HCT116 (cell line): ENCODE measurements at regions not wholly inside any gene's neighbourhood (a gene's known extent, or its start where the extent isn't known, plus 50 kb on each side); places are given as distances from the start of the nearest gene placed in this dataset.
A peak's percentile ranks its signal among the peaks of the same experiment; 100 is the strongest.

Source experiments
- ATAC-seq: fragments of 200-7000 bp; cut with Tn5 transposase; 2 replicates; pipeline ENCODE4 v1.9.1; 2020; ENCODE audit warnings: mild to moderate bottlenecking, moderate library complexity
- BruUV-seq: library from RNA; stranded (reverse); fragments of 400-500 nt; replicated peaks from 2 replicates; lab custom pipeline; 2021; lab: Mats Ljungman, UMichigan
- CTCF ChIA-PET: fragments of 300-600 bp; sonication (Branson Sonifier 250); formaldehyde crosslinking; loops from one replicate; lab custom pipeline; 2021; ENCODE audit warnings: antibody characterized with exemption; lab: Charles Lee
- POLR2A ChIA-PET: fragments of 300-600, 350-600 bp; sonication (Branson Sonifier 250); formaldehyde crosslinking; loops from one replicate; lab custom pipeline; 2021; ENCODE audit warnings: antibody characterized with exemption; lab: Charles Lee
- RAD21 ChIA-PET, 2 experiments: fragments of 300-600 bp; sonication (Branson Sonifier 250); formaldehyde crosslinking; loops; one replicate each; lab custom pipeline; 2023; ENCODE audit warnings: low total read pairs in 2 of 2; ENCODE audit not compliant: uncharacterized antibody in 2 of 2, unreplicated experiment in 2 of 2, low non-redundant PET in 1 of 2; lab: Charles Lee
- DNase-seq: peaks from one replicate; pipeline ENCODE4 v3.0.0-alpha.2; 2010; ENCODE audit warnings: low read depth, low spot score
- H2AFZ ChIP-seq: fragments of 200-600 bp; shearing (Covaris generic), sonication (generic); 2 replicates; pipeline ENCODE4 v1.6.1; 2017; ENCODE audit warnings: low read depth, mixed run types, mixed read lengths, antibody characterized with exemption, low read length; ENCODE audit not compliant: poor library complexity, severe bottlenecking
- H3K27ac ChIP-seq: 2 replicates; pipeline ENCODE4 v1.5.1; 2012; ENCODE audit warnings: low read depth, low read length
- H3K27me3 ChIP-seq: fragments of 200-600 bp; sonication (generic); 2 replicates; pipeline ENCODE4 v1.6.1; 2016; ENCODE audit warnings: mixed run types, low read length, mixed read lengths; ENCODE audit not compliant: insufficient read depth
- H3K36me3 ChIP-seq, 2 experiments: fragments of 200-500 bp in 1 of 2; fragments of 200-600 bp in 1 of 2; sonication (Bioruptor generic) in 1 of 2; sonication (generic) in 1 of 2; 2 replicates each; pipeline versions ENCODE4 v1.5.1 to v1.6.1; 2014 to 2016; ENCODE audit warnings: low read length in 2 of 2, inconsistent platforms in 1 of 2, mixed read lengths in 1 of 2, mixed run types in 1 of 2; ENCODE audit not compliant: insufficient read depth in 2 of 2, control insufficient read depth in 1 of 2
- H3K4me1 ChIP-seq, 2 experiments: fragments of 200-600 bp in 1 of 2; sonication (generic) in 1 of 2; 2 replicates each; pipeline versions ENCODE4 v1.5.1 to v1.6.1; 2012 to 2017; ENCODE audit warnings: low read length in 2 of 2, inconsistent platforms in 1 of 2, mild to moderate bottlenecking in 1 of 2, mixed read lengths in 1 of 2, mixed run types in 1 of 2, moderate library complexity in 1 of 2; ENCODE audit not compliant: insufficient read depth in 2 of 2, control insufficient read depth in 1 of 2
- H3K4me2 ChIP-seq: fragments of 200-600 bp; sonication (generic); 2 replicates; pipeline ENCODE4 v1.6.1; 2017; ENCODE audit warnings: mixed run types, low read length, mixed read lengths
- H3K4me3 ChIP-seq, 2 experiments: fragments of 200-600 bp in 1 of 2; sonication (generic) in 1 of 2; replicated peaks in 1 of 2; 2 replicates each; pipeline ENCODE4 v1.5.1; 2011 to 2016; ENCODE audit warnings: low read length in 2 of 2, control low read depth in 1 of 2, low read depth in 1 of 2, mild to moderate bottlenecking in 1 of 2, mixed read lengths in 1 of 2, mixed run types in 1 of 2
- H3K79me2 ChIP-seq: fragments of 200-600 bp; sonication (generic); 2 replicates; pipeline ENCODE4 v1.6.1; 2017; ENCODE audit warnings: mild to moderate bottlenecking, mixed run types, low read length, moderate library complexity, mixed read lengths; ENCODE audit not compliant: insufficient read depth
- H3K9ac ChIP-seq: fragments of 200-600 bp; sonication (generic); 2 replicates; pipeline ENCODE4 v1.6.1; 2016; ENCODE audit warnings: low read length, mixed read lengths
- H3K9me2 ChIP-seq: fragments of 200-600 bp; sonication (generic), shearing (Covaris generic); 2 replicates; pipeline ENCODE4 v1.6.1; 2017; ENCODE audit warnings: mixed run types, mild to moderate bottlenecking, moderate library complexity; ENCODE audit not compliant: insufficient read depth
- H3K9me3 ChIP-seq, 2 experiments: fragments of 200-500 bp in 1 of 2; fragments of 200-600 bp in 1 of 2; sonication (Bioruptor generic) in 1 of 2; sonication (generic) in 1 of 2; 2 replicates each; pipeline ENCODE4 v1.6.1; 2014 to 2017; ENCODE audit warnings: low read length in 2 of 2, mixed read lengths in 2 of 2, inconsistent platforms in 1 of 2, low read depth in 1 of 2, mild to moderate bottlenecking in 1 of 2, mixed run types in 1 of 2, moderate library complexity in 1 of 2; ENCODE audit not compliant: control insufficient read depth in 1 of 2, insufficient read depth in 1 of 2
- H4K20me1 ChIP-seq: fragments of 200-600 bp; sonication (generic), shearing (Covaris generic); 2 replicates; pipeline ENCODE4 v1.6.1; 2017; ENCODE audit warnings: mixed run types, mild to moderate bottlenecking, moderate library complexity; ENCODE audit not compliant: insufficient read depth
- ELF1 ChIP-seq: IDR thresholded peaks from 2 replicates; pipeline ENCODE4 v1.6.1; 2012; ENCODE audit warnings: low read depth, borderline replicate concordance
- EZH2phosphoT487 ChIP-seq: fragments of 200-600 bp; IDR thresholded peaks from 2 replicates; pipeline ENCODE4 v1.6.1; 2018; ENCODE audit warnings: antibody characterized with exemption, borderline replicate concordance
- POLR2AphosphoS5 ChIP-seq: IDR thresholded peaks from 2 replicates; pipeline ENCODE4 v1.6.1; 2011; ENCODE audit warnings: mild to moderate bottlenecking, low read depth, low read length, moderate library complexity
- ZFX ChIP-seq: fragments of 450-650 bp; IDR thresholded peaks from 2 replicates; pipeline ENCODE4 v1.6.1; 2017
- intact Hi-C: fragments of 100-400 bp; cut with micrococcal nuclease; formaldehyde crosslinking; loops from 2 replicates; pipeline ENCODE4 v1.10.0; 2022

DNA sequence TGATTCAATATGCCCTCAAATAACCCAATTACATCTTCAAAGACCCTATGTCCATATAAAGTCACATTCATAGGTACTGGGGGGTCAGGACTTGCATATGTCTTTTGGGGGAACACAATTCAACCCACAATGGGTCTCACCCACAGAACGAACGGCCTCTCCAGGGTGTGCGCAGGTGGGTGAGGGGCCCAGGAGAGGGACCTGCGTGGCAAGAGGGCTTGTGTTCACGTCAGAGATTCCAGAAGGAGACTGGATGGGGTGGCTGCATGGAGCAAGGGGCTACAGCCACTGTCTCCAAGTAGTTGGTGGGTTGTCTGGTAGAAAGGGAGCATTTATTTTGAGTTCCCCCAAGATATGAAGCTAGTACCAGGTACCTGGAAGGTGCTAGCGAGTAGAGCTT is 212.2 kb downstream of the SEC14L1 start:
- H3K9ac ChIP-seq = no peak overlapping the region
- no peak overlapping the region for H3K4me3 ChIP-seq
- H2AFZ ChIP-seq = no peak overlapping the region
- H3K4me2 ChIP-seq = no peak overlapping the region
- RAD21 ChIA-PET = interaction anchor here in 1 of 2 experiments (0.6 kb wide), 1 partner anchor 81 kb away, joined by 6 read pairs; no protein-coding TSS in a partner anchor
- CTCF ChIA-PET = no interaction called here
- BruUV-seq = no TSS peak
- POLR2A ChIA-PET = no interaction called here
- TF ChIP-seq EZH2phosphoT487 (no peak), ZFX (no peak), ELF1 (no peak)
- DNase-seq (no peak), ATAC-seq (no peak)
- no peaks in the 10 kb centered on the region for H3K27me3 ChIP-seq
- H3K4me1 ChIP-seq = peaks cover 15 to 53% of the 10 kb centered on the region in 2 experiments
- H3K36me3 ChIP-seq = no peaks in the 10 kb centered on the region
- H4K20me1 ChIP-seq = peaks cover 9% of the 10 kb centered on the region; the same call in 1 of the 2 replicates
- no peak overlapping the region for H3K27ac ChIP-seq
- intact Hi-C loops = no loop called here
- H3K9me2 ChIP-seq = no peaks in the 10 kb centered on the region
- peaks cover 81% of the 10 kb centered on the region for H3K79me2 ChIP-seq
- no peaks in the 10 kb centered on the region for H3K9me3 ChIP-seq

DNA sequence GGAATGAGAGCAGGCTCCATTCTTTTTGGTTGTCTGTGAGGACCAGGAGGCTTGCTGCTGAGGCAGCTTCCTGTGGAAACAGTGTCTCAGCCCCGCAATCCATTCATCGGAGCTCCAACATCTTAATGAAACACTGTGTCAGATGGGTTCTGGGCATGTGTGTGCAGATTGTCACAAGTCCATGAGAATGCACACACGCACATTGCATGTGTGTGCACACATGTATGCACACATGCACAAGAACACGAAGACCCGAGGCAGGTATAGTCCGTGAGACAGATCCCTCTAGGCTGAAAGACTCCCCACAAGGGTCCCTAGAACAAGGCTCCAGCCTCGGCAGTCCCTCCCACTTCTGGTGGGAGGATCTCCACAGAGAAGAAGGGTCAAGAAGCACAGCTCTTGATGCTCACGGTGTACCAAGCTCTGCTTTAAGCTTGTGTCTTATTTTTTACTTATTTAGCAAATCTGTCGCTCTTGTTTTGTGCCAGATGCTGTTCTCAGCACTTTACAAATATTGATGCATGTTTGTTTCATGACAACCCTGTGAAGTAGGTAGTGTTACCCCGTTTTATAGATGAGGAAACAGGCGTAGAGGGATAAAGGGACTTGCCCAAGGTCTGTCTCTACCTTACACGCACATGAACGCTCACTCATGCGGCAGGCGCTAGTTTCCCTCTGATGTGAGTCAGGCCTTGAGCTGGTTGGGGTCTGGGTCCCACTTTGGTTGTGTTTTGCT is 213.1 kb downstream of the SEC14L1 start:
- Histone ChIP-seq H3K27ac (no peak overlapping the region; the same call in 1 of the 2 replicates), H3K4me1 (peaks cover 15 to 59% of the 10 kb centered on the region in 2 experiments)

More for the DNA sequence above, 213.1 kb downstream of the SEC14L1 start:
- Histone ChIP-seq H3K4me3 (no peak overlapping the region), H3K79me2 (peaks cover 82% of the 10 kb centered on the region), H3K27me3 (no peaks in the 10 kb centered on the region), H3K9ac (no peak overlapping the region), H4K20me1 (peaks cover 5% of the 10 kb centered on the region; the same call in 1 of the 2 replicates), H3K9me3 (no peaks in the 10 kb centered on the region), H3K4me2 (no peak overlapping the region), H2AFZ (no peak overlapping the region), H3K9me2 (no peaks in the 10 kb centered on the region), H3K36me3 (no peaks in the 10 kb centered on the region)
- no TSS peak for BruUV-seq
- ATAC-seq = no peak
- TF ChIP-seq EZH2phosphoT487 (no peak), POLR2AphosphoS5 (0 out of 2 replicates have a peak, but pooled peaks have one; percentile 15)
- DNase-seq = no peak
- ChIA-PET POLR2A (no interaction called here), RAD21 (no interaction called here), CTCF (interaction anchor here (1.5 kb wide), 1 partner anchor 23 kb away, joined by 8 read pairs; no protein-coding TSS in a partner anchor)
- intact Hi-C loops = no loop called here
